GM19463 (cell line): ENCODE measurements at regions not wholly inside any gene's neighbourhood (a gene's known extent, or its start where the extent isn't known, plus 50 kb on each side); places are given as distances from the start of the nearest gene placed in this dataset.
"Not testable (repeated sequence)": the region's sequence is repeated elsewhere in the genome, so short reads cannot be mapped to it uniquely, and the experiment has no call there.

Experiments used
- ATAC-seq: cut with Tn5 transposase; IDR thresholded peaks from one replicate; pipeline ENCODE4 v1.9.1; 2021; ENCODE audit warnings: mild to moderate bottlenecking, moderate library complexity; ENCODE audit not compliant: unreplicated experiment

DNA sequence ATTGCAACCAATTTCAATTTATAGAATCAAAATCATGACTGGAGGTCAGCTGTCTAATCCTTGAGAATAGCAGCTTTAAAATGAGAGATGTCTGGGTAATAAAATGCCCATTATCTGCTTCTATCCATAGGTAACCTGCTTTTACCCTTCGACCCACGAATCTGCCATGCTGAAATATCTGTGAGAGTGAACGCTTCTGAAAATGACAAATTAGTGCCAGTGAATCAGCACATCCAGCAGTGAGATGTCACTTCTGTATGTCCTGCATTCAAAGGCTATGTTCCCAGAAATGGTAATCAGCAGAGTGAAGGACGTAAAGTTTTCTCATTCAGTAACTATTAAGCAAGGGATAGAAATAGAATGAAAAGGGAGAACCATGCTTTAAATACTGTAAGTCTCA is 532.4 kb upstream of the ITGA1 start:
- no peak for ATAC-seq

DNA sequence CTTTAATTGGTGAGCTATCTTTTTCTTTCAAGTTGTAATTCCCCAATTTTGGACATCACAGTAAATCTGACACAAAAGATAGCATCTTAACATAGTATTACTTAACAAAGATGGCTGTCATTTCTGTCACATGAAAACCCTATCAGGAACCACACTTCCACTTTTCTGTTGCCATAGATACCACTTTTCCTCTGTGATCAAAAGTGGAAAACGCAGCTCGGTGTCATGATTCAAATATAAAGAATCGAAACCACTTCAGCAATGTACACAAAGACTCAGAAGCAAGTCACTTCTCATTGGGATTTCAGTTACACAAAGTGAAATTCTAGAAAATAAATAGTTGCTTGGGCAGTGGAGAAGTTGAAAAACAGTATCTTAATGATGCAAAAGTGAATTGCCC is 524.9 kb upstream of the ITGA1 start:
- no peak for ATAC-seq

DNA sequence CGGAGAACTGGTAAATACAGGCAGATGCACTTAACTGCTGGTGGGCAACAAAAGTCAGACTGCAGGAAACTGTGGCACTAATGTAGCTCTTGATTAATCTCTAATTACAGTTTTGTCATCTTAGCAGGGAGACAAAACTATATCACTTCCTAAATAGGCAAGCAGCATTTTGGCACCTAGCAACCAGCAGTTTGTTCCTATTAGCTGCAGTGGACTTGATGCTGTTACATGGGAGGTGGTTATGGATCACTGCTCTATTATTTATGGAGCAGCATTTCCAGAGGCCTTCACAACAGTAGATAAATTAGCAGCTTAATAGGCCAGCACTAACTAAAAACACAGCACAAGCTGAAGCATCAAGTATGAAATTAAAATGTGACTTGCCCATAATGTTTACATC is 518.3 kb upstream of the ITGA1 start:
- no peak for ATAC-seq

DNA sequence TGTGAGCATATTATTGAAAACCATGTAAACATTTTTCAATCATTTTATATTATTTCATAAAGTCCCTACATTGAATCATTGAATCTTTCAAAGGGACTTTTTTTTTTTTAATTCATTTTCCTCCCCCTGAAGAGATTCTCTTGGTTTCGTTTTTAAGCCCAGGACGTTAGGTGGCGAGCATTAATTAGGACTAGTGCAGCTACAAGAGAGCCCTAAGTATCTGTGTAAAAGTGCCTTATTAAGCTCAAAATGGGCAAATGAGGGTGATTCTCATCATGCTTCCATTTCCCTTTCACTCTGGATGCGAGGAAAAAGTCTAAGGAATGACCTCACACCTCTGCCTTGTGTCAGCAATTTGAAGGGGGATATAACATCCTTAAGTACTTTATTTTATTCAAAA is 517.9 kb upstream of the ITGA1 start:
- ATAC-seq = no peak

DNA sequence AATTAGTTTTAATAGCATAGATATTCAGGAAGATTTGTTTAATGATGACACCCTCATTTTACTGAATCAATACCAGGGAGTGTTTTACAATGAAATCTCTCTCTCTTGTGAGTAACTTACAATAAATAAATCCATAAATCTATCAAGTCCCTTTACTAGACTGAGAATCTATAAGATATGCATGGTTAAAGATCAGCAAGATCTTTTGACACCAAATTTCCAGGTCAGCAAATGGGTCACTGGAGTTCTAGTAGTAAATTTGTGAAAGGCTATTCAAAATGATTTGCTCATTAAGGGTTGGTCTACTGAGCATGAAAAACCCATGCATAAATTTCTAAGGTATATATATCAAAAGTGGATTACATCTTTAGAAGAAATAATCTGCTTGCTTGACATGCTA is 512.1 kb upstream of the ITGA1 start:
- no peak for ATAC-seq

DNA sequence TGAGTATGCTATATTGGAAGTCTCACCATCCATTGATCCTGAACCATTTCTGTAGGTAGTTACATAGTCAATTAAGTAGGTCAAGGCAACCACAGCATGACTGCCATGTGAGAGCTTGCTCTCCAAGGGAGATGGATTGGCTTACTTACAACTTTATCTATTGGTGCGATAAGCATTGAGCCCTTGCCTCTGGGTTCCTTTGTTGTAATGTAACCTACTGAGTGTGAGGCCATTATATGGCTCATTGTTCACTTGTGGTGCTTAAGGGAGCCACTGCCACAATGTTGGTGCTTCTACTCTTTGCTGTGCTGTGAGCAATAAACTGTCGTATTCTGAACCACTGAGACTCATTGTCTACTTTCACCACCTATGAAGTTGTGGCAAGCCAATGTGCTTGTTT is 510.6 kb upstream of the ITGA1 start:
- no peak for ATAC-seq

DNA sequence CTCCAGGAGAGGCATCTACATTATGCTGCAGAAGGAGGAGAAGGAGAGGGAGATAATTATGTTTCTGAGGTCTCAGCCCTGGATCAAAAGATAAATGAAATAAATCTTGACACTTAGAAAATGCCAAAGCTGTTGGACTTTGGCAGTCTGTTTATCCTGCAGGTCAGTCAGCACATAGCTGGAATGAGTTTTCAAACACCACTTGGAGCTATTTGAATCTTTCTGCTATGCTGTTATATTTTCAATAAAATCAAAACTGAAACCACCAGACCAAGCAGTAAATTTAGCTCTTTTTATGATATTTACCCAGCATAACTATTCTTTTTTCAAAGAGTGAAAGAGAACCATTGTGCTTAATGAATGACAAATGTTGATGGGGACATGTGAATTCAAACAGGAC is 505.1 kb upstream of the ITGA1 start:
- ATAC-seq = no peak

DNA sequence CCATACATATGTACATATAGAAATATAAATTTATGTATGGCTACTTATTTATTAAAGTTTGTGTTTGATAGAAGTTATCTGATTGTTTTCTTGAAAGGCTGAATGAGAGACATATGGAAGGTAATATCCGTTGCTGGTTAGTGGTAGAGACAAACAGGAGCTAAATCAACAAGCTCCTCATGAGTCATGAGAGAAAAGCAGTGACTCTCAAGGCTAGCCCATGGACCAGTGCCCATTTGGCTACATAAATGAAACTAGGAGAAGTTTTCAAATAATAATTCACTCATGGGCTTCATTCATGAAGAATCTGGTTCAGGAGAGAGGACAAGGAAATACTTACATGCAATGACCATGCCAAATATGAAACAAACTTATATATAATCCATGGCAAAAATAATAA is 504.5 kb upstream of the ITGA1 start:
- no peak for ATAC-seq

DNA sequence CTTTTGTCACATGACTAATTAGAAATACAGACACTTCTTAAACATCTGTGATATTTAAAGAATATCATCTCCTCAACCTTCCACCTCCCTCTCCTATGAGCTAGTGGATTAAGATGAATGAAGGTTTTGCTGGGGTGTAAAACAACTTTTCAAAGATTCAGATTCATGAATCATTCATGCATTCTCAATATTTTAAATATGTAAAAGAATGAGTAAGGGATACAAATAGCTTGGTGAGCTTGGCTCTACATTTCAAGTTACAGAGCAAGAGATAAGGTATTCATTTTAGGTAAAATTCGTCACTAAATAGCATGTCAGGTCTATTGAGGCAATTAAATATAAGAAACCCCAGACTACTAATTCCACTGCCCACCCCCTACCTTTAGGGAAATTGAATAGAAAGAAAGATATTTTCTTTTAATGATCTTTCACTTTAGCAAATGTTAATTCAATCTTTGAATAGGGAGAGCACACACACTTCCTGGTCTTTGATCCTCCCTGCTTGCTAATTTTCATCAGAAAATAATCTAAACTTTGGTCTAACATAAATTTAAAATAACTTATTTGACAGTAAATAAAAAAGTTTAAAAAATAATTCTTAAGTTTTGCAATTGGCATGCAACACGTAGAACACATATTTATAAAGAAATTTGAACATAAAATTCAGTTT is 486.9 kb upstream of the ITGA1 start:
- ATAC-seq = no peak

DNA sequence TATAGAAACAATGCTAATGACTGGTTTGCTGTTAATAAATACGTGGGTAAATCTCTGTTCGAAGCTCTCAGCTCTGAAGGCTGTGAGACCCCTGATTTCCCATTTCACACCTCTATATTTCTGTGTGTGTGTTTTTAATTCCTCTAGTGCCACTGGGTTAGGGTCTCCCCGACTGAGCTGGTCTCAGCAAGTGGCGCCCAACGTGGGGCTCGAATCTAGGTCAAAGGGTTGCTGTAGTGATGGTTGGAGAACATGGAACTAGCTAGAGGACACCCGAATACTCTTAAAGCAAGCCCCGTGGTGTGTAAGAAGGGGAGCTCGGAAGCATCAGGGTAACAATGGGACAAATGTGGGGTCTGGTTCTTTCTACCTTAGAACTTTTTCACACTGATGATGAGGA is 482.9 kb upstream of the ITGA1 start:
- ATAC-seq = not testable (repeated sequence)

DNA sequence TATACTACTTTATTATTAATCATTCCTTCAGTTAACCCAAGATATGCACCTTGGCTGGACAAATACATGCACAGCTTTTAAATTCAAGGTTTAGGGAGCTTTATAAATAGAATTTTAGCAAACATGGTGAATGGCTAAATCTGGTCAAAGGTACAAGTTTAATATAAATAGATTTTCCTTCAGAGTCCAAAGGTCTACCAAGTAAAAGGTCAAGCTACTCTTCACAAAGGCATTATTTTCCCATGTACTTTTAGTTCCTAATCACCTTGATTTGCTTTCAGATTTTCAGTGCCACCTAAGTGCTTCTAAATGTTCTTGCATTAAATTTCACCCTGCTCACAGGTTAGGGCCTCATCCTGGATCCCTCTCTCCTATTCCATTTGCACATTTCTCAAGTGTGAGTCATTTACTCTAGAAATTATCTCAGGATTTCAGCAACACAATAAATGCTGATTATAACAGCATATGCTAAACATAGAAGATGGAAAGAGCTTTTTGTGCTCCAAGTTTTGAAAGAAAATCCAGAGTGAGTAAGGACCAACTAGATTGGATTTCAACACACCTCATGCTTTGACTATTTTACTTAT is 459.4 kb upstream of the ITGA1 start:
- no peak for ATAC-seq

DNA sequence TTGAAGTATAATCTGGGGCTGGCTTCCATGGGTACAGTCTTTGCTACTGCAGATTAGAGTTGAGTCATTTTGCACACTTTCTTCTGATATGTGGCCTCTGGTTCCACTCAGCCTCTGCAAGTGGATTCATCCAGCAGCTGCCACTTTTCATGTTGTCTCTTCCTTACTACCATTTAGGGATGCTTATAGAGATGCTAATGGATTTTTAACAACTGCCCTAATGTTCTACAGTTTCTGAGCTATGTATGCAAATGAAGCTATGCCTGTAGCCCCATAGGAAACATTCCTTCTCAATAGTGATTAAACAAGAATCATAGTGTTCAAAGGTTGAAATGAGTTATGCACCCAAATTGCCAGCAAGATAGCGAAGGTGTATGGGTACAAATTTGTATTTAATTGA is 456.0 kb upstream of the ITGA1 start:
- ATAC-seq = no peak

DNA sequence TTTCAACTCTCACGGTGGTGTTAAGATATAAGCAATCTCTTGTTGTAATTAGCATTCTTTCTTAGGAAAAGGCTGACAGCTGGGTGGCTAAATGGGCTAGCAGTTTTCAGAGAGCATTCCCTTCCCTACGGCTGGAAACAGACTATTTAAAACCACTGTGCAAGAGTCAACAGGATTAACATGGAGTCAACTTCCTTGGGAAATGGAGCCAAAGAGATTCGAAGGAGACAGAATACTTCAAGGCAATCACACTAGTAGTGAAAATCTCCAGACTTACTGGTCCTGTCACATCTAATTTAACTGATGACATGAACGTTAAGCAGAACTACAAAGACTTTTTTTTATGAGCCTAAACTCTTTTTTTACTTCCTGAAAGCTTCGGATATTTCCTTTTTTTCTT is 453.3 kb upstream of the ITGA1 start:
- ATAC-seq = no peak

DNA sequence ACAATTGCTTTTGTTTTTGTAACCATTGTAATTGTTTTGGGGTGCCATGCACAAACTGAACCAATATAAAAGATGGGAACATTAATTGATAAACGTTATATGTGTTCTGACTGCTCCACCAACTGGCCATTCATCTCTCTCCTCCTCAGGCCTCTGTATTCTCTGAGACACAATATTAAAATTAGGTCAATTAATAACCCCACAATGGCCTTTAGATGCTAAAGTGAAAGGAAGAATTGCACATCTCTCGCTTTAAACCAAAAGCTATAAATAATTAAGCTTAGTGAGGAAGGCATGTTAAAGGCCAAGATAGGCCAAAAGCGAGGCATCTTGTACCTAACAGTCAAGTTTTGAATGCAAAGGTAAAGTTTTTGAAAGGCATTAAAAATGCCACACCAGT is 448.4 kb upstream of the ITGA1 start:
- ATAC-seq = peak; percentile 69

DNA sequence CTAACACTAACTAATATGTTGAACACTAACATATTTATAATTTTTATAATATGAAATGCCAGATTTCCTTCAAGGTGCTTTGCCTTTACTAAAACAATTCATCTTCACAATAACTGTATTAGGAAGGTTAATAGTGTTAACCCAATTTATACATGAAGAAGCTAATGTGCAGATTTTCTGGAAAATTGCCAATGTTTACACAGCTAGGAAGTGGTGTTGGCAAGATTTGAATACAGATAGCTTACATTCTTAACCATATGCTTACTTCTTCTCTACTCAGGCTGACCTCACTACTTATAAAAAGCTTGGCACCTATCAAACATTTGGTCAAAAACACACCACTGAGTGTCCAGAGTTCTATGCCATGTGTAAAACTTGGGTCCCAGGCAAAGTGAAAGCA is 445.4 kb upstream of the ITGA1 start:
- no peak for ATAC-seq

DNA sequence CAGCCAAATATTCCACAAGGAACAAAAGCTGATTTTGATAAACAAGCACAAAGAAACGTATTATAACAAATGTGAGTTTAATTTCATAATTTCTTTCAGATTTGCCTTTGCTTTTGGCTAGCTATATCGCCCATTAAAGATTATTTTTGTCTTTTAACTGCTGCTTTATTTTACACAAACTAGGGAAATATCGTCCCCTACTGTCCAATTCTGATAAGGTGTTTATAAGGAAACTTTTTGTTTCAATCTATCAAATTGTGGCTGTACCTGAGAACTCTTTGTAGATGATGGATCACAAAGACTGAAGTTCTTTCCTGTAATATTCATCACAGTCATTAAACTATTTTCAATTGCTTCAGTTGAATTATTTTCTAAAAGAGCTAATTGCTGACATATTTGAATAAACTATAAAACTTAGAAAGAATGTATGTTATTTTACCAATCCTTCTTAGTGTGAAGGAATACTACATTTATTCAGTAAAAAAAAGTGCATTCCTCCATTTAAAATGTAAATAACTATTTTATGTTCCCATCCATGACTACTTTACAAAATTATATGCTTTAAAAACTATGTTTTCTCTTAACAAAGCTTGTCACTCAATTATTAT is 431.3 kb upstream of the ITGA1 start:
- ATAC-seq = no peak

DNA sequence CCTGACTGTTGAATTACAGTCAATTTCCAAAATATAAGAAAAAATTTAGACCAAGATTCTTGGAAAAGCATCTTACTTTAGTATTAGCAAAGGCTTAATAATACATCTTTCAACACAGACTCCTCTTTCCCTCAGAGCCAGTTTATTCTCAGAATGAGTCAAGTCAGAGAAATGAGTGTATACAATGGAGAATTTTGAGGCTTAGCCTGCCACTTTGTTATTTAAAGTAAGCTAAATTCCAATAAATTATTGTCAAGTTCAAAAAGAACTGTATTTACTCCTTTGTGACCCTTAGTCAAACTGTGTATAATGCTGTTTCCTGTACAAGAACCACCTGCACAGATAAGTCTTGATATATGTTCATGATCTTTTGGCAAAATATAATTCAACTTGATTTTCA is 428.5 kb upstream of the ITGA1 start:
- ATAC-seq = no peak

DNA sequence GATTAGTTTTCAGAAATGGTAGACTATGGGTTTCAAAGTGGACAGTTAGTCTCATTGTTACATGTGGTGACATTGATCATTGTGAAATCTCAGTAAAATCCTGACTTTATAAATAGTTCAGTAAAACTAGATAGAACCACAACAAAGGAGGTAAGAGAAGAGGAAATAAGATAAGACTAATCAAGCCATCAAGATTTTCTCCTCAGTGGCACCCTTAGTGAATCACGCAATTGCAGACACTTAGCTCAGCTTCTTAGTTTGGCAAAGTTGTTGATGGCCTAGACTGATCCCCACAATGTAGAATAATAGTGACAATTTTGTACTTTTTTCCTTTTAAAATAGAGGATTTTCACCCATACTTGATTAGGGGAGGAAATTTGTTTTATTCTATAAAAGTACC is 426.7 kb upstream of the ITGA1 start:
- ATAC-seq = no peak

DNA sequence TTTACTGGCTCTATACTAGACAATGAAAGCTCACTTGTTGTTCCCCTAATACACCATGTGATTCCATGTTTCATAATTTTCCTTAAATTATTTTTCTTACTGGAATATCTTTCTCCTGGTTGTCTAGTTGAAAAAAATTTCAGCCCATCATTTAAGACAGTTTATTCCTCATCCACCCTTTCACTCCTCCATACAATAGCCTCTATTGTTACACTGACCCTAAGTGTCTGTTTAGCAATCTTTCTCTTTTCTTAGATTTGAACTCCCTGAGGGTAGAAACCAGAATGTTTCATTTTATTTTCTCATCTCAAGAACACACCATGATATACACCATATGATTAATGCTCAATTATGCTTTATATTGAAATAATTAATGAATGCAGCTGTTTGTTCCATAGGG is 413.4 kb upstream of the ITGA1 start:
- ATAC-seq = no peak

DNA sequence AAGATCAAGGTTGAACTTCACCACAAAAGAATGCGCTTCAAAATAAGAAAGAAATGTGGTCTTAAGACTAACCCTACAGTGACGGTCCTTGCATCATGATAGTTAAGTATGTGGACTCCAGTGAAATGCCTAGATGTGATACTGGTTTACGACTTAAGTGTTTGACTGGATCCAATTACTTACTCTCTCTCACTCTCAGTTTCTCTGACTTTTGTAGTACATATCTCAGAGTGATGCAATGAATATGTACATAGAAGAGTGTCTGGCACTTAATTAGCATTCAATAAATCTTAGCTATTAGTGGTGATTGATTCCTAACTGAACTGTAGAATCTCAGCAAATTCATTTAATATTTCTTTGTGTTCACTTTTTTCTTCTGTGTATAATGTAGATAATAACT is 411.7 kb upstream of the ITGA1 start:
- ATAC-seq = no peak

DNA sequence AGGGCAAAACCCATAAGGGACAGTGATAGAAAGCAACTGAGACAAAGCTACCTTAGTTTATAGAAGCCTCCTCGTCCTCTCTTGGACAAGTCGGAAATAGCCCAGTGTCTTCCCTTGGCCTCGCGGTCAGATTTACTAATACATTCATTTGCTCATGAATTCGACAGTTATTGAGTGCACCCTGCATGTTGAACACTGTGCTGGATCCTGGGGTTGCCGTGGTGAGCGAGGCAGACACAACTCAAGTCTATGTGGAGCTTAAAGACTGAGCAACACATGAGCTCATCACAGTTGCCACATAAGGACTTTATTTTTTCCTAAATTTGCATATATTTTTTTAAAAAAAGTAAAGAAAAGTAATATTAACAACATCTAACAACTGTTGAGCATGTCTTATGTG is 411.1 kb upstream of the ITGA1 start:
- no peak for ATAC-seq

DNA sequence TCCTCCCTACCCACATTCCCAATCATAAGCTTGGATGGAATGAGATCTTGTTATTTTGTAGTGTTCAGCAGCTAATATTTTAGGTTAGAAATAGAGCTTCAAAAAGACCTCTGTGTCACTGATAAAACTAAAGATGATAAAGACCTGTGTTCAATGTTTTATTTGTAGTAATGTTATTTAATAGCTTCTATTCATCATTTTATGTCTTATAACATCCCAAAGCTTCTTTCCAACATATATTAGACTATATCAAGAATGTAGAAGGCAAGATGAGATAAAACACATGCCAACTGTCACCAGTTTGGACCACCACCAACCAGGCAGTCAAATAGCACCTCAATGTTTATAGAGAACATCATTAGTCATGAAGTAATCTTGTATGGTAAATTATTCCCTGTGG is 409.5 kb upstream of the ITGA1 start:
- no peak for ATAC-seq

DNA sequence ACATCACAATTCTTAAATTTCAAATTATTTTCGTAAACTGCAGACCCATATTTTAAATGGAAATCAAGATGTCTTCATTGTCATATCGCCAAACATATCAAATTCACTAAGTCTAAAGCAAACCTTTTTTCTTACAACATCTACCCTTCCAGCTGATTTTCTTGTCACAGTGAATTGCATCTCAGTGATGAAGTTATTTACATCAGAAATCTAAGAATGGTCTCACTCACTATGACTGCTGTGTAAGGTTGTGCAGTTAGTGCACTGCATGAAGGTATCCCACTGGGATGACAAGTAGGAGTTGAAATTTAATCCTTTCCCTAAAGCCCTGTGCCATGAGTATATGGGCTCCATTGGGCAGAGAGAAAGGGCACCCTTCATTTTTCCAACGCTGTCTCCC is 399.4 kb upstream of the ITGA1 start:
- no peak for ATAC-seq
